ENCODE measurements at regions not wholly inside any gene's neighbourhood (a gene's known extent, or its start where the extent isn't known, plus 50 kb on each side); places are given as distances from the start of the nearest gene placed in this dataset.
"Not testable (repeated sequence)": the region's sequence is repeated elsewhere in the genome, so short reads cannot be mapped to it uniquely, and the experiment has no call there.

DNA sequence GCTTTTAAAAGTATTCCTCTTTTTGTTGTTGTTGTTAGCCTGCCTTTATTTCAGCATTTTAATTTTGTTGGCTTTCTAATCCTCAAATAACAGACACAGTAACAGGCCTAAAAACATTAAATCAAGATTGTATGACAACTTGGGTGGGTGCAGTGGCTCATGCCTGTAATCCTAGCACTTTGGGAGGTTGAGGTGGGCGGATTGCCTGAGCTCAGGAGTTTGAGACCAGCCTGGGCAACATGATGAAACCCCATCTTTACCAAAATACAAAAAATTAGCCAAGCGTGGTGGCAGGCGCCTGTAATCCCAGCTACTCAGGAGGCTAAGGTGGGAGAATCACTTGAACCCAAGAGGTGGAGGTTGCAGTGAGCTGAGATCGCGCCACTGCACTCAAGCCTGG lies 220.9 kb upstream of the PPP1R3A start:
- TF ChIP-seq, protein P1, sequence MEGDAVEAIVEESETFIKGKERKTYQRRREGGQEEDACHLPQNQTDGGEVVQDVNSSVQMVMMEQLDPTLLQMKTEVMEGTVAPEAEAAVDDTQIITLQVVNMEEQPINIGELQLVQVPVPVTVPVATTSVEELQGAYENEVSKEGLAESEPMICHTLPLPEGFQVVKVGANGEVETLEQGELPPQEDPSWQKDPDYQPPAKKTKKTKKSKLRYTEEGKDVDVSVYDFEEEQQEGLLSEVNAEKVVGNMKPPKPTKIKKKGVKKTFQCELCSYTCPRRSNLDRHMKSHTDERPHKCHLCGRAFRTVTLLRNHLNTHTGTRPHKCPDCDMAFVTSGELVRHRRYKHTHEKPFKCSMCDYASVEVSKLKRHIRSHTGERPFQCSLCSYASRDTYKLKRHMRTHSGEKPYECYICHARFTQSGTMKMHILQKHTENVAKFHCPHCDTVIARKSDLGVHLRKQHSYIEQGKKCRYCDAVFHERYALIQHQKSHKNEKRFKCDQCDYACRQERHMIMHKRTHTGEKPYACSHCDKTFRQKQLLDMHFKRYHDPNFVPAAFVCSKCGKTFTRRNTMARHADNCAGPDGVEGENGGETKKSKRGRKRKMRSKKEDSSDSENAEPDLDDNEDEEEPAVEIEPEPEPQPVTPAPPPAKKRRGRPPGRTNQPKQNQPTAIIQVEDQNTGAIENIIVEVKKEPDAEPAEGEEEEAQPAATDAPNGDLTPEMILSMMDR (IDR thresholded peaks at IDR 0.05; ENCODE audit: low read depth, low read length, missing input control): not testable (repeated sequence)
- TF ChIP-seq, protein P2, sequence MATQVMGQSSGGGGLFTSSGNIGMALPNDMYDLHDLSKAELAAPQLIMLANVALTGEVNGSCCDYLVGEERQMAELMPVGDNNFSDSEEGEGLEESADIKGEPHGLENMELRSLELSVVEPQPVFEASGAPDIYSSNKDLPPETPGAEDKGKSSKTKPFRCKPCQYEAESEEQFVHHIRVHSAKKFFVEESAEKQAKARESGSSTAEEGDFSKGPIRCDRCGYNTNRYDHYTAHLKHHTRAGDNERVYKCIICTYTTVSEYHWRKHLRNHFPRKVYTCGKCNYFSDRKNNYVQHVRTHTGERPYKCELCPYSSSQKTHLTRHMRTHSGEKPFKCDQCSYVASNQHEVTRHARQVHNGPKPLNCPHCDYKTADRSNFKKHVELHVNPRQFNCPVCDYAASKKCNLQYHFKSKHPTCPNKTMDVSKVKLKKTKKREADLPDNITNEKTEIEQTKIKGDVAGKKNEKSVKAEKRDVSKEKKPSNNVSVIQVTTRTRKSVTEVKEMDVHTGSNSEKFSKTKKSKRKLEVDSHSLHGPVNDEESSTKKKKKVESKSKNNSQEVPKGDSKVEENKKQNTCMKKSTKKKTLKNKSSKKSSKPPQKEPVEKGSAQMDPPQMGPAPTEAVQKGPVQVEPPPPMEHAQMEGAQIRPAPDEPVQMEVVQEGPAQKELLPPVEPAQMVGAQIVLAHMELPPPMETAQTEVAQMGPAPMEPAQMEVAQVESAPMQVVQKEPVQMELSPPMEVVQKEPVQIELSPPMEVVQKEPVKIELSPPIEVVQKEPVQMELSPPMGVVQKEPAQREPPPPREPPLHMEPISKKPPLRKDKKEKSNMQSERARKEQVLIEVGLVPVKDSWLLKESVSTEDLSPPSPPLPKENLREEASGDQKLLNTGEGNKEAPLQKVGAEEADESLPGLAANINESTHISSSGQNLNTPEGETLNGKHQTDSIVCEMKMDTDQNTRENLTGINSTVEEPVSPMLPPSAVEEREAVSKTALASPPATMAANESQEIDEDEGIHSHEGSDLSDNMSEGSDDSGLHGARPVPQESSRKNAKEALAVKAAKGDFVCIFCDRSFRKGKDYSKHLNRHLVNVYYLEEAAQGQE (IDR thresholded peaks at IDR 0.05): not testable (repeated sequence)
- TF ChIP-seq, protein P3, sequence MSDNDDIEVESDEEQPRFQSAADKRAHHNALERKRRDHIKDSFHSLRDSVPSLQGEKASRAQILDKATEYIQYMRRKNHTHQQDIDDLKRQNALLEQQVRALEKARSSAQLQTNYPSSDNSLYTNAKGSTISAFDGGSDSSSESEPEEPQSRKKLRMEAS (IDR thresholded peaks at IDR 0.05): not testable (repeated sequence)
- not testable (repeated sequence) for TF ChIP-seq RAD21 (IDR thresholded peaks at IDR 0.05)

Measured in liver (tissue), 3 donors.